Glutamatergic neuron (in vitro differentiated cells): ENCODE measurements at regions not wholly inside any gene's neighbourhood (a gene's known extent, or its start where the extent isn't known, plus 50 kb on each side); places are given as distances from the start of the nearest gene placed in this dataset.
"Not testable (repeated sequence)": the region's sequence is repeated elsewhere in the genome, so short reads cannot be mapped to it uniquely, and the experiment has no call there.

Experiments
- DNase-seq: peaks from one replicate; pipeline ENCODE4 v3.0.0; 2022
- H3K27ac Mint-ChIP-seq: one replicate; pipeline ENCODE4 v1.8.0; 2020; ENCODE audit warnings: mild to moderate bottlenecking, mixed read lengths, inconsistent platforms; ENCODE audit not compliant: unreplicated experiment
- H3K27me3 Mint-ChIP-seq: one replicate; pipeline ENCODE4 v1.8.0; 2020; ENCODE audit warnings: mild to moderate bottlenecking, moderate library complexity, mixed read lengths, inconsistent platforms; ENCODE audit not compliant: unreplicated experiment
- H3K36me3 Mint-ChIP-seq: one replicate; pipeline ENCODE4 v1.8.0; 2020; ENCODE audit warnings: mild to moderate bottlenecking, mixed read lengths, inconsistent platforms; ENCODE audit not compliant: unreplicated experiment
- H3K4me1 Mint-ChIP-seq: one replicate; pipeline ENCODE4 v1.8.0; 2020; ENCODE audit warnings: mild to moderate bottlenecking, low read depth, mixed read lengths, inconsistent platforms; ENCODE audit not compliant: unreplicated experiment
- H3K4me3 Mint-ChIP-seq: one replicate; pipeline ENCODE4 v1.8.0; 2020; ENCODE audit warnings: mild to moderate bottlenecking, mixed read lengths, inconsistent platforms; ENCODE audit not compliant: unreplicated experiment
- H3K9me3 Mint-ChIP-seq: one replicate; pipeline ENCODE4 v1.8.0; 2020; ENCODE audit warnings: mild to moderate bottlenecking, moderate library complexity, mixed read lengths, inconsistent platforms; ENCODE audit not compliant: unreplicated experiment
- CTCF ChIP-seq: fragments of 200-600 bp; sonication (generic); IDR thresholded peaks from one replicate; pipeline ENCODE4 v1.5.0; 2021; ENCODE audit not compliant: partially characterized antibody, unreplicated experiment

GRCh38 chr4:117596917-117597480 is 437.3 kb upstream of the NDST3 start:
- TF ChIP-seq CTCF = no peak
- Mint-ChIP-seq H3K9me3 (peaks cover 2% of the 10 kb centered on the region), H3K36me3 (peaks cover 10% of the 10 kb centered on the region), H3K4me1 (no peaks in the 10 kb centered on the region), H3K4me3 (no peak overlapping the region), H3K27ac (no peak overlapping the region), H3K27me3 (no peaks in the 10 kb centered on the region)
- no peak for DNase-seq

DNA sequence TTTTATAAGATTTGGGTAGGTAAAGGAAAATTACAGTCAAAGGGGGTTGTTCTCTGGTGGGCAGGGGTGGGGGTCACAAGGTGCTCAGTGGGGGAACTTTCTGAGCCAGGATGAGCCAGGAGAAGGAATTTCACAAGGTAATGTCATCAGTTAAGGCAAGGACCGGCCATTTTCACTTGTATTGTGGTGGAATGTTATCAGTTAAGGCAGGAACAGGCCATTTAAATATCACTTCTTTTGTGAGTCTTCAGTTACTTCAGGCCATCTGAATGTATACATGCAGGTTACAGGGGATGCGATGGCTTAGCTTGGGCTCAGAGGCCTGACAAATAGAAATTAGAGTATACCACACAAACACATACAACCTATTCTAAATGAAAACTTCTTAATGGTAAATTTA is 434.9 kb upstream of the NDST3 start:
- not testable (repeated sequence) for H3K9me3 Mint-ChIP-seq, H3K36me3 Mint-ChIP-seq, H3K4me1 Mint-ChIP-seq, H3K27me3 Mint-ChIP-seq, H3K4me3 Mint-ChIP-seq, H3K27ac Mint-ChIP-seq, DNase-seq

DNA sequence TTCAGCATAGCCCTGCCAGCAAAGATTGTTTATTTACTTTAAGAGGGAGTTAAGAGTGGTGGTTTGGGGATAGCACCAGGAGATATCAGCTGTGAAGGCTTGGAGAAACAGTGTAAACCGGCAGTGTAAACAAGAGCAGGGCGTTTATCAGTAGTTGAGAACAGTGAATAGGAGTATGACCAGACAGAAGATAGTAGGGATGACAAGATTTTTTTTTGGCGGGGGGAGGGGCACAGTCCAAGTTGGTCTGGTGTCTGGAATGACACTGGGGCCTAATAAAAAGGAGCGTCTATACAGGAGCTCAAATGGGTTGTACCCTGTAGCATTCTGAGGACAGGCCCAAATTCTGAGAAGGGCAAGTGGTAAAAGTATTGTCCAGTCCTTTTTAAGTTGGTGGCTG is 433.4 kb upstream of the NDST3 start:
- not testable (repeated sequence) for H3K27ac Mint-ChIP-seq, H3K4me3 Mint-ChIP-seq, H3K9me3 Mint-ChIP-seq, H3K4me1 Mint-ChIP-seq, H3K27me3 Mint-ChIP-seq, DNase-seq, H3K36me3 Mint-ChIP-seq

GRCh38 chr4:117610706-117611308 is 423.5 kb upstream of the NDST3 start:
- peaks cover 33% of the 10 kb centered on the region for H3K36me3 Mint-ChIP-seq
- H3K27me3 Mint-ChIP-seq = no peaks in the 10 kb centered on the region
- H3K4me3 Mint-ChIP-seq = no peak overlapping the region
- H3K27ac Mint-ChIP-seq = no peak overlapping the region
- no peak for DNase-seq
- no peaks in the 10 kb centered on the region for H3K4me1 Mint-ChIP-seq
- H3K9me3 Mint-ChIP-seq = peaks cover 4% of the 10 kb centered on the region
- no peak for TF ChIP-seq CTCF

GRCh38 chr4:117621673-117622072 is 412.6 kb upstream of the NDST3 start:
- TF ChIP-seq CTCF = no peak
- Mint-ChIP-seq H3K27me3 (peaks cover 3% of the 10 kb centered on the region), H3K4me3 (no peak overlapping the region), H3K4me1 (no peaks in the 10 kb centered on the region), H3K27ac (no peak overlapping the region), H3K36me3 (no peaks in the 10 kb centered on the region), H3K9me3 (peaks cover 4% of the 10 kb centered on the region)
- no peak for DNase-seq

DNA sequence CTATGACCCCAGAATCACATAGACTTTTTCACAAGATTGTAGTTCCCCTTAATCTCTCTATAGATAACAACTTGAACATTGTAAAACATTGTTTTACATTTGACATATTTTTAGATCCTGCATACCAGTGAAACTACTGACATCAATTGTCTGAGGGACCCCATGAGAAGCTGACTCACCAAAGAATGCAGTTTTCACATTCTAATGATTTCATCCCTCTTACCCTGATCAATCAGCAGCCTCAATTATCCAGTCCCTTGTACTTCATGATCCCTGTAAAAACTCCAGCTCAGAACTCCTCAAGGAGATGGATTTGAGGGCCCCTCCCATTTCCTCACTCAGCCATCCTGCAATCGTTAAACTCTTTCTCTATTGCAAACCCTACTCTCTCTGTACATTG is 411.0 kb upstream of the NDST3 start:
- Mint-ChIP-seq H3K9me3 (peaks cover 4% of the 10 kb centered on the region), H3K4me1 (no peaks in the 10 kb centered on the region), H3K36me3 (no peaks in the 10 kb centered on the region), H3K27me3 (peaks cover 3% of the 10 kb centered on the region), H3K4me3 (no peak overlapping the region), H3K27ac (no peak overlapping the region)
- DNase-seq = no peak
- no peak for TF ChIP-seq CTCF
